Upper lobe of left lung (tissue), 6 donors: ENCODE measurements at regions not wholly inside any gene's neighbourhood (a gene's known extent, or its start where the extent isn't known, plus 50 kb on each side); places are given as distances from the start of the nearest gene placed in this dataset.

ENCODE experiments used
- ATAC-seq, 2 donors: fragments of 200-7000 bp; cut with Tn5 transposase; one replicate each; pipeline ENCODE4 v1.9.1; 2022; ENCODE audit warnings: mild to moderate bottlenecking in 2 of 2, moderate library complexity in 2 of 2; ENCODE audit not compliant: low FRiP score in 2 of 2
- DNase-seq, 2 donors: peaks; one replicate each; pipeline ENCODE4 v3.0.0-alpha.2; 2019 to 2020
- H3K27ac ChIP-seq, 4 donors: fragments of 200-600 bp; sonication (generic); one replicate each; pipeline ENCODE4 v1.5.1; 2016 to 2019
- H3K27me3 ChIP-seq, 4 donors: fragments of 200-600 bp; sonication (generic); one replicate each; pipeline ENCODE4 v1.5.1; 2017 to 2019
- H3K36me3 ChIP-seq, 4 donors: fragments of 200-600 bp; sonication (generic); one replicate each; pipeline ENCODE4 v1.5.1; 2016 to 2019
- H3K4me1 ChIP-seq, 4 donors: fragments of 200-600 bp; sonication (generic); one replicate each; pipeline ENCODE4 v1.5.1; 2018 to 2019
- H3K4me3 ChIP-seq, 4 donors: fragments of 200-600 bp; sonication (generic); one replicate each; pipeline ENCODE4 v1.5.1; 2017 to 2019; ENCODE audit warnings: mild to moderate bottlenecking in 2 of 4, moderate library complexity in 1 of 4
- H3K9me3 ChIP-seq, 4 donors: fragments of 200-600 bp; sonication (generic); one replicate each; pipeline ENCODE4 v1.5.1; 2018 to 2019
- EP300 ChIP-seq, 4 donors: sonication (generic); formaldehyde crosslinking; IDR thresholded peaks; one replicate each; pipeline ENCODE4 v1.5.1; 2017; ENCODE audit warnings: antibody characterized with exemption in 4 of 4, control low read depth in 2 of 4
- POLR2A ChIP-seq, 4 donors: fragments of 450-650 bp; IDR thresholded peaks; one replicate each; pipeline ENCODE4 v1.5.1; 2016 to 2017; ENCODE audit warnings: antibody characterized with exemption in 4 of 4, mild to moderate bottlenecking in 2 of 4
- POLR2AphosphoS5 ChIP-seq, 2 donors: sonication (generic); formaldehyde crosslinking; IDR thresholded peaks; one replicate each; pipeline ENCODE4 v1.5.1; 2017; ENCODE audit warnings: antibody characterized with exemption in 2 of 2
- WGBS, 2 donors: methylation state at CpG; one replicate each; pipeline ENCODE4 v1.1.5; 2017 to 2018; 5-methylcytosine and 5-hydroxymethylcytosine counted together
- TF ChIP-seq, protein P1 (sequence below), 6 experiments: fragments of 450-650 bp in 4 of 6; fragments of 200-600 bp in 2 of 6; sonication (generic) in 2 of 6; IDR thresholded peaks; one replicate each; pipeline ENCODE4 v1.5.1; 2016 to 2019; ENCODE audit warnings: antibody characterized with exemption in 6 of 6
- donor health status: DM: no; HTN: no; CAD: no; lungs with moderate emphysema.
- donor health status: DM: no; HTN: yes; CAD: no; lungs with severe emphysema.

- no peak for TF ChIP-seq POLR2A (IDR thresholded peaks at IDR 0.05)
- TF ChIP-seq, protein P1, sequence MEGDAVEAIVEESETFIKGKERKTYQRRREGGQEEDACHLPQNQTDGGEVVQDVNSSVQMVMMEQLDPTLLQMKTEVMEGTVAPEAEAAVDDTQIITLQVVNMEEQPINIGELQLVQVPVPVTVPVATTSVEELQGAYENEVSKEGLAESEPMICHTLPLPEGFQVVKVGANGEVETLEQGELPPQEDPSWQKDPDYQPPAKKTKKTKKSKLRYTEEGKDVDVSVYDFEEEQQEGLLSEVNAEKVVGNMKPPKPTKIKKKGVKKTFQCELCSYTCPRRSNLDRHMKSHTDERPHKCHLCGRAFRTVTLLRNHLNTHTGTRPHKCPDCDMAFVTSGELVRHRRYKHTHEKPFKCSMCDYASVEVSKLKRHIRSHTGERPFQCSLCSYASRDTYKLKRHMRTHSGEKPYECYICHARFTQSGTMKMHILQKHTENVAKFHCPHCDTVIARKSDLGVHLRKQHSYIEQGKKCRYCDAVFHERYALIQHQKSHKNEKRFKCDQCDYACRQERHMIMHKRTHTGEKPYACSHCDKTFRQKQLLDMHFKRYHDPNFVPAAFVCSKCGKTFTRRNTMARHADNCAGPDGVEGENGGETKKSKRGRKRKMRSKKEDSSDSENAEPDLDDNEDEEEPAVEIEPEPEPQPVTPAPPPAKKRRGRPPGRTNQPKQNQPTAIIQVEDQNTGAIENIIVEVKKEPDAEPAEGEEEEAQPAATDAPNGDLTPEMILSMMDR (IDR thresholded peaks at IDR 0.05), result no peak
- TF ChIP-seq POLR2AphosphoS5 (IDR thresholded peaks at IDR 0.05), result no peak
- no peak for TF ChIP-seq EP300 (IDR thresholded peaks at IDR 0.05)
- no peaks in the 10 kb centered on the region for H3K27me3 ChIP-seq
- no peaks in the 10 kb centered on the region for H3K9me3 ChIP-seq
- DNase-seq, result no peak
- H3K4me1 ChIP-seq, result no peaks in the 10 kb centered on the region
- no peak overlapping the region for H3K4me3 ChIP-seq
- H3K36me3 ChIP-seq, result no peaks in the 10 kb centered on the region
- H3K27ac ChIP-seq, result no peak overlapping the region
- no peak for ATAC-seq
- WGBS, 2 donors, result 49 to 59% methylated on average over 4 to 5 of the region's 5 CpGs
Measured at GRCh38 chr4:130699004-130699403, 1603.1 kb downstream of the C4orf33 start.

- Histone ChIP-seq H3K4me3 (no peak overlapping the region), H3K4me1 (no peaks in the 10 kb centered on the region), H3K27ac (no peak overlapping the region), H3K27me3 (no peaks in the 10 kb centered on the region), H3K9me3 (no peaks in the 10 kb centered on the region), H3K36me3 (no peaks in the 10 kb centered on the region)
- DNase-seq (no peak), ATAC-seq (no peak)
- TF ChIP-seq POLR2A (IDR thresholded peaks at IDR 0.05), result no peak
- TF ChIP-seq, protein P1 (IDR thresholded peaks at IDR 0.05), result no peak
- no peak for TF ChIP-seq EP300 (IDR thresholded peaks at IDR 0.05)
- no peak for TF ChIP-seq POLR2AphosphoS5 (IDR thresholded peaks at IDR 0.05)
- WGBS, 2 donors, result 88 to 89% methylated on average over 8 of the region's 8 CpGs
Measured at GRCh38 chr4:130703211-130703935, 1607.4 kb downstream of the C4orf33 start.

GRCh38 chr4:130705023-130705422 is 1609.1 kb downstream of the C4orf33 start:
- H3K4me3 ChIP-seq, result no peak overlapping the region
- no peaks in the 10 kb centered on the region for H3K4me1 ChIP-seq
- H3K36me3 ChIP-seq, result no peaks in the 10 kb centered on the region
- no peaks in the 10 kb centered on the region for H3K27me3 ChIP-seq
- DNase-seq (no peak), ATAC-seq (no peak)
- no peaks in the 10 kb centered on the region for H3K9me3 ChIP-seq
- no peak for TF ChIP-seq POLR2A (IDR thresholded peaks at IDR 0.05)
- TF ChIP-seq, protein P1 (IDR thresholded peaks at IDR 0.05), result no peak
- H3K27ac ChIP-seq, result no peak overlapping the region

DNA sequence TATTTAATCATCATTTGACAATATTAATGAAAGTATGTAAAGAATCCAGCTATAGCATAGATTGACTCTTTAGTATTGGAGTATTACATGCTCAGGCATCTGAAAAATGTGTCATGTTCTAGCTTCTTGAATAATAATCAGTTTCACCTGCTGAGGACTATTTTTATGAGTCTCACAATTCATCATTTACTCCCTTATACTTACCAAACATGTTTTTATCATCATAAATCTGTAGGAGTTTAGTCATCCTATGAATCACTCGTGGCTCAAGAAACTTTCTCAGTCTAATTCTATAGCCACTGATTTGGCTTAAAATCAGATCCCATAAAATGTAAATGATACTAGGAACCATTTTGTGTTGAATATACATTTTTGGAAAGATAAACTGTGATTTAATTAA is 1616.1 kb downstream of the C4orf33 start:
- DNase-seq (no peak), ATAC-seq (no peak)
- no peak for TF ChIP-seq POLR2AphosphoS5 (IDR thresholded peaks at IDR 0.05)
- TF ChIP-seq POLR2A (IDR thresholded peaks at IDR 0.05), result no peak
- no peak for TF ChIP-seq EP300 (IDR thresholded peaks at IDR 0.05)
- TF ChIP-seq, protein P1 (IDR thresholded peaks at IDR 0.05), result no peak
- no peak overlapping the region for H3K27ac ChIP-seq
- no peaks in the 10 kb centered on the region for H3K4me1 ChIP-seq
- H3K9me3 ChIP-seq, result no peaks in the 10 kb centered on the region
- no peaks in the 10 kb centered on the region for H3K36me3 ChIP-seq
- H3K4me3 ChIP-seq, result no peak overlapping the region
- H3K27me3 ChIP-seq, result no peaks in the 10 kb centered on the region
- WGBS, 2 donors, result 66 to 79% methylated on average over 1 of the region's 1 CpG

- Histone ChIP-seq H3K27ac (no peak overlapping the region), H3K36me3 (no peaks in the 10 kb centered on the region), H3K27me3 (no peaks in the 10 kb centered on the region), H3K9me3 (no peaks in the 10 kb centered on the region), H3K4me1 (no peaks in the 10 kb centered on the region), H3K4me3 (no peak overlapping the region)
- WGBS, 2 donors, result 95 to 100% methylated on average over 1 of the region's 1 CpG
- no peak for ATAC-seq
- TF ChIP-seq POLR2AphosphoS5 (IDR thresholded peaks at IDR 0.05) (no peak), POLR2A (IDR thresholded peaks at IDR 0.05) (no peak), EP300 (IDR thresholded peaks at IDR 0.05) (no peak)
- TF ChIP-seq, protein P1 (IDR thresholded peaks at IDR 0.05), result no peak
- no peak for DNase-seq
Measured at GRCh38 chr4:130714006-130714405, 1618.1 kb downstream of the C4orf33 start.
